CD4-positive, alpha-beta T cell treated with Interleukin-12 subunit alpha and Interleukin-12 subunit beta, for 1 hour (primary cell): ENCODE measurements at regions not wholly inside any gene's neighbourhood (a gene's known extent, or its start where the extent isn't known, plus 50 kb on each side); places are given as distances from the start of the nearest gene placed in this dataset.
"Not testable (repeated sequence)": the region's sequence is repeated elsewhere in the genome, so short reads cannot be mapped to it uniquely, and the experiment has no call there.

Source experiments
- DNase-seq: peaks from one replicate; pipeline ENCODE4 v3.0.0-alpha.2; 2020

DNA sequence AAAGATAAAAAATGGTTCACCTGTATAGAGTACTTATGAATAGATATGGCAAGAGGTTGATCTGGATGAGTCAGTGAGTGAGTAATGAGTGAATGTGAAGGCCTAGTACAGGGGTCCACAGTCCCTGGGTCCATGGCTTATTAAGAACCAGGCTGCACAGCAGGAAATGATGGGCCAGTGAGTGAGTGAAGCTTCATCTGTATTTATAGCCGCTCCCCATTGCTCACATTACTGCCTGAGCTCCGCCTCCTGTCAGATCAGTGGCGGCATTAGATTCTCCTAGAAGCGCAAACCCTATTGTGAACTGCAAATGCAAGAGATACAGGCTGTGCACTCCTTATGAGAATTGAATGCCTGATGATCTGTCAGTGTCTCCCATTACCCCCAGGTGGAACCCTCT lies 307.7 kb upstream of the ZNF608 start:
- no peak for DNase-seq

DNA sequence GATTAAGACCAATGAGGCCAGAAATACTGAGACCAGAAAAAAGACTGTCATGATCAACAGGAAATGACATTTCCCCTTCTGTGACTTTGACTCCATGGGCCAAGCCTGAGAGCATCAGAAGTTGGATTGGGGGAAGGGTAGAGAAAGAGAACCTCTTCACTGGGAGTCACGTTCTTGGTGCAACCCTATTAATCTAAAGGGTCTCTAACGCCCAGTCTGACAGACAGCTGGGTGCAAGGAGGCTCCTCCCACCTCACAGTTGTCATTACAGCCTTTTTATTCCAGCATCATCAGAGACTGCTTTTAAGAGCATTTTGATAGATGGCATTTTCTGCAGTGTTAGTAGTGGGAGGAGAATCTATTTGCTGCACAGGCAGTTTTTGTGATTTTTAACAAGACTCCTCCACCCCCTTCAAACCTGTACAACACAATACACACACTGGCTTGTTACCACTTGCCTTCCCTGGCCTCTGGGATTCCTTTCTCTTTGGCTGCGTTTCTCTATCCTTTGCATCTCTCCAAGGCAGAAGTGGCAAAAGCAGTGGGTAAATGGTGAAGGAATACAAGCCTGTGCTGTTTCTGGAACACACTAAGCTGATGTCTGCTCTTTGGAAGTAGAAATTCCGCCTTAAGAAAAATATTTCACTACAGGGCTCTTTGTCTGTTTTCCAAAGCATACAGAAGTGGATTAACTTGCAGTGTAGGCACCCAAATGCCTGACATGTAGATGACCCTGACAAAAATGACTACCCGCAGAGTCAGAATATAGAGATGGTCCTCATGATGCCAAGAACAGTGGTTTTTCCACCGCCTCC lies 310.4 kb upstream of the ZNF608 start:
- DNase-seq = no peak

DNA sequence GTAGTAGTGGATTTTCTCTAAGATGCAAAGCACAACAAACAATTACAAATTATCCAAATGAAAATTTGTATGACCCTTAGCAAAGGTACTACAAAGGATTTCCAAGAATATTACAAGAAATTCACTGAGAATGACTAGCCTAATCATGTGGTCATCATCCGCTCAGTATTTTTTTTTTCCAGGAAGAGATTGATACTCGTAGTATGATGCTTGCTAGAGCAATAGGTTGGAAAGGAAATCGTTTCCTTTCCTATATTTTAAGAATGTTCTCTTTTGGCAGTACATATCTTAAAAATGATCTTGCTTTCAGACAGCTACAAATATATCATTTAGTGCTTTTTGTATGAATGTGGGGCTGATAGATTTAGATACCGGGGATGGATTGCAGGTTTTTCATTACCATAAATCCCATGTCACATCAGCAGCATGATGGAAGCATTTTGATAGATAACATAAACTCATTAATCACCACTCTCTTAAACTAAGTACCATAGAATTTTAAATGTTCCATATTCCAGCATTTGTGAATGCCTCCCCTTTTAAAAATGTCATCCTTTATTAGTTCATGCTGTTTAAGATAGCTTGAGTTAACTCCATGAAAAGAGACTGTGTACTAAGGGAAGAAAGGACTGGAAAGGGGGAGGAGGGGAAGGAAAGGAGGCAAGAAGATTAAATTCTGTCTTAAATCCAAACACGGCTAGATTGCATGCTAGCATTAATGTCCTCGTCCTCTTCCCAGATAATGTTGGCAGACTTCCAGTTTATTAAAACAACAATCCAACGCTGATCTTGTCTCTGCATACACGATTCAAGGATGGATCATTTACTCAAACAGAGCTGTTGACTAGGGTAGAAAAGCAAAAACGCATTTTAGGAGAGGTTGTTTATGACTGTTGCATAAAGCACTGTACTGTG lies 311.7 kb upstream of the ZNF608 start:
- no peak for DNase-seq

DNA sequence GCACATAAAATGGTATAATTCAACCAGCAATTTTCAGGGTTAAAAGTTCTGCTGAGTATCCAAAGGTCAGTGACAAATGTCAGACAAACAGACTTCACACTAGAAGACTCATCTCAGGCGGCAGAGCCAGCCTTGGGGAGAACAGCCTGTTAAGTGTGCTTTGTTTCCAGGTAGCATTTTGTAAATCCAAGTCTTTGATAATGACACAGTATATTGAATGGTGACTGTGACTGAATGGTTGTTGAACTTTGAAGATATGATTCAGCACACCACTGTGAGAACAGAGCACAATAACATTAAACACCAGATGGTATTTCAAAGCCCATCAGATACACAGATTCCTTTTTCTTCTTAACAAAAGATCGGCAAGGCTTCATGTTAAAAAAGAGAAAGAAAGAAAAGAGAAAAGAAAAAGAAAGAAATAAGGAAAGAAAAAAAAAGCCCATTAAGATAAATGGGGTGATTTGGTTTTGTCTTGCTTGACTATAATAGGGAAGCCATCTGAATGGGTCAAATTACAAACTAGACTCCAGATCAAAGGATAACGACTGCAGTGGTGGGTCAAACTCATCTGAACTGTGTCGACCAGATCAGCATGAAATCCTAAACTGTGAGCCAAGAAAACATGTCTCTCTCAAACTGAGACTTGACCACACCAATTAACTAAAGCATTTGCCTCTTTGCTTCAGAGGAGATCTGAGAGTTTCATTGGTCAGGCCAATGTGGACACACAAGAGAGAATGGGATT lies 313.0 kb upstream of the ZNF608 start:
- DNase-seq = no peak

DNA sequence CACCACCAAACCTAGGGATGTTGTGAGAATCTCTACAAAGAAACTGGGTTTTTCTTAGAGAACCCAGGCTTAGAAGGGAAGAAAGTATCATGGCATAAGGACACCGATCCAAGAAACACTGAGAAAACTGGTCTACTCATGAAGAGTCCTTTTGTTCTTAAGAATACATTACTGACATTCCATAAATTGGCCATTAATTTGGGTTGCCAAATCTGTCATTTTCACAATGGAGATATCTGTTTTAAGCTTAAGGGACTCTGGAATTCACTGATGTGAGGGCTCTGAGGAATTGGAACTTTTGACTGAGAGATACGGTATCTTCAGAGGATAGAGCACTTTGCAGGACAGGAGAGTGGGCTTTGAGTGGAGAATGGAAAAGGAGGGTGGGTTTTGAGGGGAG lies 315.3 kb upstream of the ZNF608 start:
- no peak for DNase-seq

DNA sequence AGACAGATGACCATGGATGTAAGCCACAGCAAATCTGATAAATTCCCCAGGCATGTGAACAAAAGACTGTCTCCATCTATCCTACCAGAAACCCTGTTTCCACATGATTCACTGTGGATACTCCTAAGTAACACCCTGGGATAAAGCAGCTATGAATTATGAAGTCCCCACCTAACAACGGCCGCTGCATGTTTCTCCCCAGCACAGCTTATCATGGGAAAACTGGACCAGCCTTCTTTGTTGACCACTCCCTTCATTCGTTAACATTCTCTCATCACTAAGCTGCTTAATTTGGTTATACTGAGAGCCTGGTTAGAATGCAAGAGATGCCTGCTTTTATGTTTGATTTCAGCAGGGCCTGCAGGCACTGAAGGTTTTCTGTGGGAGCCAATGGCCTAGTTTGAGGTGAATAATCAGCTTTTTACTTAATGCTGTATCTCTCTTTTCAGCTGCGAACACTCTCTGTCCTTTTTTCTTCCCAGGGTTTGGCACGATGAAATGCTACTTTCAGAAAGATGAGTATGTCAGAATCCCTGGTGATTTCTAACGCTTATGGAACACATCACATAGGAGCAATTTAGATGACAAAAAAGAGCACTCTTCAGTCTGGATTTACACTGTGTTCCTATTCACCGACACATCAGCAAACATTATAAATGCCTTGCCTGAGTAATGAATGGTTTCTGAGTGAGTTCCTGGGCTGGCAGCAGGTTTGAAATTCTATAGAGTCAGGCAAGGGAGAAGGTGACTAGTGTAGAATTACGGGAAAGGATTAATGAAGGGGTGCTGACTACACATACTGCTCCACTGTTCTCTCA lies 318.4 kb upstream of the ZNF608 start:
- DNase-seq = no peak

DNA sequence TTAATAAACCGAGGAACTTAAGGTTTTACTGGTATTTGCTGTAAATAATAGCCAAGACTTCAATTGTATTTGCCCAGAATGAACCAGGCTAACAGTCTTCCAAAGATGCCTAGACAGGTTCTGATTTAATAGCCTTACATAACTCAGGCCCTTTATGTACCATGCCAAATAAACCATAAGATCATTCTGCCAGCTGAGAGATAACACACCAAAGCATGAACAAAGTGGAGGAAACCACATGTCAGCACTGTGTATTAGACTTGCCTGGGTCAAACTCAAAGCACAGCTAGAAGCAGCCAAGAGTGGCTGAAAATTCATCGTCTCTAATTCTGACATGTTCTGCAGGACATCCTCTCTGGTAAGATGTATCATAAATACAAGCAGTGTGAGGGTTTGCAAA lies 319.3 kb upstream of the ZNF608 start:
- DNase-seq = no peak

DNA sequence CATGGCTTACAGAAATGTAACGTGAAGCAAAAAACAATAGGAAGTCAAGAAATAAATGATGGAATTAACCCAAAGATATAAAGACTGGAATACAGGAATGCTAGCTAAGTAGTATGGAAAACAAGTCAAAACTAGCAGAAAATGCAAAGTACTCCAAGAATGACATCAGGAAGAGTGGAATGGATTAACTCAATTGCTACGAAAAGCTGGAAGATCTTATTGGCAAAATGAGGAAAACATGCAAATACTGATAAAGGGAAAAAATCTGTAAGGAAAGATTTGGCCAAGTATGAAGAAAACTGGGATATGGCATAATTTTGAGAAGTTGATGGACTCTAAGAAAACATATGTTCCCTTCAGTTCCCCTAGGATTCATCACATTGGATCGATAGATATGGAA lies 324.5 kb upstream of the ZNF608 start:
- DNase-seq = no peak

DNA sequence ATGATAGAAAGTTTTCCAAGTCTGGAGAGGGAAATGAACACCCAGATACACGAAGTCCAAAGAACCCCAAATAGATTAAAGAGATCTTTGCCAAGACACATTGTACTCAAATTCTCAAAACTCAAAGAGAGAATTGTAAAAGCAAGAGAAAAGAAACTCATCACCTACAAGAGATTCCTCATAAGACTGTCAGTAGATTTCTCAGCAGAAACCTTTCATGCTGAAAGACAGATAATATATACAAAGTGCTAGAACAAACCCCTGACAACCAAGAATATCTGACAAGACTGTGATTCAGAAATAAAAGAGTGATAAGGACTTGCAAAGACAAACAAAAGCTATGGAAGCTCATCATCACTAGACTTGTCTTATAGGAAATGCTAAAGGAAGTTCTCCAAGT lies 326.7 kb upstream of the ZNF608 start:
- no peak for DNase-seq

DNA sequence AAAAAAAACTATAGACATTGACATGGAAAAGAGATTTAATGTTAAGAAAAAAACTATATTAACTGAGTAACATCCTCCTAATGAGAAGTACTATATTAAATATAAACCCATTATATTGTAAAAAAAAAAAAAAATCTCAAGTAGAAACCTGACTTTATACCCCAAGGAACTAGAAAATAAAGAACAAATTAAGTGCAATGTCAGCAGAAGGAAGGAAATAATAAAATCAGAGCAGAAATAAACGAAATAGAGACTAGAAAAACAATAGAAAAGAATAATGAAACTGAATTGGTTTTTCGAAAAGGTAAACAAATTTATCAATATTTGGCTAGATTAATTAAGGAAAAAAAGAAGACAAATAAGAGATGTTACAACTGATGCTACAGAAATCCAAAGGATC lies 329.1 kb upstream of the ZNF608 start:
- DNase-seq = no peak

DNA sequence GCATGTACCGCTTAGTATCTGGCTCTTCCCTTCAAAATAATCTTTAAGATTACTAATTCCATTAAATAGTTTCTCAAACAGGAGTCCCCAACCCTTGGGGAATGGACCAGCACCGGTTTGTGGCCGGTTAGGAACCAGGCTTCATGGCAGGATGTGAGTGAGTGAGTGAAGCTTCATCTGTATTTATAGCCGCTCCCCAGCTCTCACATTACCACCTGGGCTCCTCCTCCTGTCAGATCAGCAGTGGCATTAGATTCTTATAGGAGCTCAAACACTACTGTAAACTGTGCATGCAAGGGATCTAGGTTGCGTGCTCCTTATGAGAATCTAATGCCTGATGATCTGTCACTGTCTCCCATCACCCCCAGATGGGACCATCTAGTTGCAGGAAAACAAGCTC lies 332.6 kb upstream of the ZNF608 start:
- not testable (repeated sequence) for DNase-seq

DNA sequence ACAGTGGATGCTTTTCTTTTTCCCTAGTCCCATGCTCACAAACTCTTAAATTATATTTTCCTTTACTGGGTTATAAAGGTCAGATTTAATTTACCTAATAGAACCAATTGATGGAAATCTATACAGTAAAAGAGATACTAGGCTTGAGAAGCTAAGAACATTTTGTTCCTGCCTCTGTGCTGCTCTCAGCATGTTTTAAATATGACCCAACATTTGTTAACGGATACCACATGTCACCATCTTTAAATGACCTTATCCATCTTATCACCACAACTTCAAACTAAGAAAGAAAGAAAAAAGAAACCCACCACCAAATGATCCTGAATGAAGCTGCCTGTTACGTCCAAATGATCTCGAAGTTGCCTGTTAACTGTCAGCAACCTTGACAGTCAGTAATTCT lies 334.7 kb upstream of the ZNF608 start:
- DNase-seq = no peak

DNA sequence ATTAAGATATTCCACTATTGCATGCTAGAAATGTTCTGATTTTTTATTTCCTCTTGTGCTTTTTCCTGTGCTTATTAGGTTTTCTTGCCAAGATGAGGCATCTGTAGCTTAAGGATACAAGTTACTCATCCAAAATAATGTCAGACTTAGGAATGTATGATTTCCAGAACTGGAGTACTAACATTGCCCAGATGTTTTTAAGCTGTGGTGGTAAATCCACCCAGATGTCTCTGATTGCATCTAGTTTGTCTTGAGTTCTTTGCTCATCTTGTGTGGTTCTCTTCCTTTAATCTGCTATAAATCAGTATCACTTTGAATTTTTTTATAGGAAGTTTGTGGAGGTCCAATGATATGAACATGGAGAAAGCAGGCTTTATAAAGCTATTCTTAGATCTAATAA lies 337.5 kb upstream of the ZNF608 start:
- DNase-seq = no peak

DNA sequence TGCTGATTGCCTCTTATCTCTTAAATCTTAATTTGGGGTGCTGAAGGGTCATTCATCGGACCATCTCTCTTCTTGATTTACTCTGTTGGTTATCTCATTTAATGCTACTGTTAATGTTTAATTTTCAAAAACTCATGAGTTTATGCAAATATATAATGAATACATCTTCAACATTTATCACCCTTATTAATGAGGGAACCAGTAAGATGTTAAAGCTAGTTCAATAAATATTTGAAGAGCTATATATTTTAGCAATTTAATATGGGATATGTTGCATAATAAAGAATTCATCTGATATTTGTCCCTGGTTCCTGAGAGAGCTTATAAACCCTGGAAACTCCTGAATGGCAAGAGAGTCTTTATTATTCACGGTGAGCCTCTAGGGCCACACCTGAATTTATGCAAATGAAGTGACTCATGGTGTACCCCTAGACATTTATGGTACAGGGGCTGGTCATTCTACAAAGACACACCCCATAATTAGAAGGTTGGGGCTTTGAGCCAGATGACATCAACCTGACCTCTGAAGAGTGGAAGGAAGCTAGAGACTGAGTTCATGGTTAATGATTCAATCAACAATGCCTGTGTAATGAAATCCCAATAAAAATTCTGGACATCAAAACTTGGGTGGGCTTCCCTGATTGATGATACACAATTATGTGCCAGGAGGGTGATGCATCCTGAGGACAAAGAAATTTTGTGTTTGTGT lies 339.5 kb upstream of the ZNF608 start:
- DNase-seq = no peak

DNA sequence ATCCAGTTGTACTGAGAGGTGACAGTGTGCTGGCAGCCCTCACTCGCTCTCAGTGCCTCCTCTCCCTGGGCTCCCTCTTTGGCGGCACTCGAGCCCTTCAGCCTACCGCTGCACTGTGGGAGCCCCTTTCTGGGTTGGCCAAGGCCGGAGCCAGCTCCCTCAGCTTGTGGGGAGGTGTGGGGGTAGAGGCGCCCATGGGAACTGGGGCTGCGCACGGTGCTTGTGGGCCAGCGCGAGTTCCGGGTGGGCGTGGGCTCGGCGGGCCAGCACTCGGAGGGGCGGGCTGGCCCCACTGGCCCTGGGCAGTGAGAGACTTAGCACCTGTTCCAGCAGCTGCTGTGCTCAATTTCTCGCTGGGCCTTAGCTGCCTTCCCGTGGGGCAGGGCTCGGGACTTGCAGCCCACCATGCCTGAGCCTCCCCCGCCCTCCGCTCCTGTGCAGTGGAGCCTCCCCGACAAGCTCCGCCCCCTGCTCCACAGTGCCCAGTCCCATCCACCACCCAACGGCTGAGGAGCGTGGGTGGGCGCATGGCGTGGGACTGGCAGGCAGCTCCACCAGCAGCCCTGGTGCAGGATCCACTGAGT lies 342.2 kb upstream of the ZNF608 start:
- DNase-seq = no peak

DNA sequence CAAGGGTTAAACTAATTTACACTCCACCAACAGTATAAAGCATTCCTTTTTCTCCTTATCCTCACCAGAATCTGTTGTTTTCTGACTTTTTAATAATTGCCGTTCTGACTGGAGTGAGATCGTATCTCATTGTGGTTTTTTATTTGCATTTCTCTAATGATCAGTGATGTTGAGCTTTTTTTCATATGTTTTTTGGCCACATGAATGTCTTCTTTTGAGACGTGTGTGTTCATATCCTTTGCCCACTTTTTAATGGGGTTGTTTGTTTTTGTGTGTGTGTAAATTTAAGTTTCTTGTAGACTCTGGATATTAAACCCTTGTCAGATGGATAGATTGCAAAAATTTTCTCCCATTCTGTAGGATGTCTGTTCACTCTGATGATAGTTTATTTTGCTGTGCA lies 345.7 kb upstream of the ZNF608 start:
- DNase-seq = not testable (repeated sequence)

DNA sequence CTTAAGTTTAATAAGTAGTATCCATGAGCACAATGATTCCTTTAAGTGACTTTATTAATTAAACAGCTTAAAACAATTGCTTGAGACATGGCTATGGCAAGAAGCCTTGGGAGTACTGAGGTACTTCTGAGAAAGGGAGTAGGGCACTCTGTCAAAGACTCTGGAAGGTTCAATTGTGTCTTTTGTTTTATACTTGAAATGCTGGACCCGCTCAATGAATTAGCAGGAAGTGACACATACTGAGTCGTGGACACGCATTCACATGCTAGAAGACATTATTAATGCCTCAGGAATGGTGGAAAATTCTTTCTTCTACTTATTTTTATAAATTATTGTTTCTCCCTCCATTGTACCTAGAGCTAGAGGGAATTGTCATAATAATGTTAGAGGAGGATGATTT lies 347.3 kb upstream of the ZNF608 start:
- DNase-seq = no peak

DNA sequence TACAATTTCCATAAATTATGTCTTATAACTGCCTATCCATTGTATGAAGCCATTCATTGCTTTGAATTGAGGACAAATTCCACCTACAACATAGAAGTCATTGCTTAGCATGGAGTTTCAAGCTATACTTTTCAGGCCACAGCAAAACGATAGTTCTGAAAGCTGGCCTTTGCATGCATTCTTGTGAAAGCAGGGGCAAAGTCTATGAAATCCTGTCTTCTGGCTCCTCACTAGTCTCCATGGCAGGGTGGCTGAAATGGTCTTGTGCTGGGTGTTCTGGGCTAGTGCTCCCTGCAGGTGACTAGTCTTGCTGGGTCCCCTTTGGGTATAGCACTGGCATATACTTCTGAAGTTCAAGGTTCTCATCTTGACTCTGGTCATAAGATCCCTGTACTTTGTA lies 353.9 kb upstream of the ZNF608 start:
- no peak for DNase-seq

DNA sequence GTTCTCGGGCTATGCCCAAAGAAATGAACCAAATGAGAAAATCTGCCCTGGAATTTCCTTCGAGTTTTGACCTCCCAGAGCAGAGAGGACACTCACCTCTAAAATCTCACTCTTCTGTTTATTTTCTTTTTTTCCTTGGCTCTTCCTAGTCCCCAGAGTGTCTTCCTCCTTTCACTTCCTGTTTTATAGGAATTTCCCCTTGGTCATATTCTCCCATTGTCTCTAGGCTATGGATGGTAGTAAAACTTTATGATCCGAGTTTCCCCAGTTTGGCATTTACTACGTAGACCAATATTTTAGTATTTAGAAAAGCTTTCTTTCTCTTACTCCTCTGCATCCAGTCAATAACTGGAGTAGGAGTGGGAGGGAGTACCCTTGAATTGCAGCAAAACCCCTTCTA lies 354.5 kb upstream of the ZNF608 start:
- no peak for DNase-seq

DNA sequence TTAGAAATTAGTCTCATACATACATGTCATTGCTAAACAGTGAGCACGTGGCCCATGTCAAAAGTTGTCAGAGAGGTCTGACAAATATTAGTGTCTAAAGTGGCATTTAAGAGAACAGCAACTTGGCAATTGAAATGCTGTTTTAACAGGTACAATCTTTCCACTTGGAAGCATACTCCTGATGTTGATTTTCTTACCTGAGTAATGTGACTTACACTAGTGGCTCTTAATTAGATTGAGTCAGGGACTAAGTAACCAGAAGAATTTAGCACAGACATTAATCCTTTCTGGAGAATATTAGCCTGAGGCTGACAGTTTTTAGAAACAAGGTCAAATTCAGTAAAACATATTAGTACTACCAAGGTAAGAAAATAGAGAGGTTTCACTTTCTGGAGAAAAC lies 357.0 kb upstream of the ZNF608 start:
- DNase-seq = no peak

DNA sequence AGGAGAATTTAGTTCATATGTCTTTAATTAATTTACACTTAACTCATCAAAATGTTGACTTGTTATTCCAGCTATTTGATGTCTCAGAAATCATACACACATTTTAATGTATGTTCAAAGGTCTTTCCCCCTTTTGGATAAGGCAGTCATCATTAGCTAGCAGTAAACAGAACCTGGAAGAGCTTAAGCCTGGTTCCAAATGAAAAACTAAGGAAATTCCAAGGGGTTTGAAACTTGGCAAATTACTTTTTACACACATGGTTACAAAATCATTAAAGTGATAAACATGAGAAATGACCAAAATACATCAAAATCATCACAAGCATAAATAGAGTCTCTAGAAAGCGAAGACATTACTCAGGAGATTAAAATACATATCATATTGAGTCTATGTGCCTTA lies 359.8 kb upstream of the ZNF608 start:
- no peak for DNase-seq

DNA sequence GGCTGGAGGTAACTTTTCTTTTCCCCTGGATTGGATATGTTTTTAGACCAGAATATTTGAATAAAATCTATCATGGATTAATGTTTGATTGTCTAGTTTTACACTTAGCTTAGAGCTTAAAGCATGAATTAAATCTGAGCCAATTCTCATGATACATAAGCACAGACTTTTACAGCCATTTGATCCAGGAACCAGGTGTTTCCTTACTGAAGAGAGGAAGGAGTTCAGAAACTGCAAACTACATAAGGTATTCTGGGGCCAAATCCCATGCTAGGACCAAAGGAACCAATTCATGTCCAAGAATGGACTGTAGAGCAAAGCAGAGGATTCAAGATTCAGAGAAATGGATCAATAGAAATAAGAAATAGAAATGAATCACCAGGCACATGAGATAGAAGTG lies 360.4 kb upstream of the ZNF608 start:
- no peak for DNase-seq
